HG03135 (cell line): ENCODE measurements at regions not wholly inside any gene's neighbourhood (a gene's known extent, or its start where the extent isn't known, plus 50 kb on each side); places are given as distances from the start of the nearest gene placed in this dataset.

Experiments
- ATAC-seq: cut with Tn5 transposase; IDR thresholded peaks from one replicate; pipeline ENCODE4 v1.9.1; 2021; ENCODE audit warnings: mild to moderate bottlenecking, moderate library complexity; ENCODE audit not compliant: unreplicated experiment

DNA sequence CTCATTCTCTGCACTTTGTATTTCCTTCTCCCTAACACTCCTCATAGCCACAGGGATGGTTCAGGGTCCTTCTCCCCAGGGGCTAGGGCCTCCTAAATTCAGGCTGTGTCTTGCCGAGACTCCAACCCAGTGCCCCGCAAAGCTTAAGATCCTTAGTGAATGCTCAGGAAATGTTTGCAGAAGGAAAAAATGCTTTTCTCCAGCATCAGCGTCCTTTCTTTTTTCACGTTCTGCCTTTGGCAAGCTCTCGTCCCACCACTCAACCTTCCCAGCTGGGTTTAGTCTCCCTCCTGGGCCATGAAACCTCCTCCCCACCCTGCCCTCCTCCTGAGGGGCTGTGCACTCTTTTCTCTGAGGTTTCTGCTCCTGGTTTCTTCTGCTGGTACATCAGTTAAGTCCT lies 503.8 kb upstream of the B3GAT1 start:
- ATAC-seq: no peak

DNA sequence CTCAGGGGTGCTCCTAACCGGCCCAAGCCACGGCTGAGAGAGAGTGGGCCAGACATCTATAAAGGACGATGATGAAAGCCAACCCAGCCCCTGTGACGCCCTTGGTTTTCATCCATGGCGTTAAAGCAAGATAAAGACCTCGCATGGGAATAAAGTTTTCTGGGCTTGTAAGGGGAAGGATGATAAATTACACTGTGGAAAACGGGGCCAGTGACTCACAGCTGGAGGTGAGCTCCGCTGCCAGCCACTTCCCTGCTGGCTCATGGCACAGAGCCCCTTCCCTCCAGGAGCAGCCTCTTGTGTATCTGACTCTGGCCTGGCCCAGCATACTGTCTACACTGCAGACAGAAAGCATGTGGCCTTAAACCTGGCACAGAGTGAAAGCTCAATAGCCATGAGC lies 503.2 kb upstream of the B3GAT1 start:
- ATAC-seq: no peak

DNA sequence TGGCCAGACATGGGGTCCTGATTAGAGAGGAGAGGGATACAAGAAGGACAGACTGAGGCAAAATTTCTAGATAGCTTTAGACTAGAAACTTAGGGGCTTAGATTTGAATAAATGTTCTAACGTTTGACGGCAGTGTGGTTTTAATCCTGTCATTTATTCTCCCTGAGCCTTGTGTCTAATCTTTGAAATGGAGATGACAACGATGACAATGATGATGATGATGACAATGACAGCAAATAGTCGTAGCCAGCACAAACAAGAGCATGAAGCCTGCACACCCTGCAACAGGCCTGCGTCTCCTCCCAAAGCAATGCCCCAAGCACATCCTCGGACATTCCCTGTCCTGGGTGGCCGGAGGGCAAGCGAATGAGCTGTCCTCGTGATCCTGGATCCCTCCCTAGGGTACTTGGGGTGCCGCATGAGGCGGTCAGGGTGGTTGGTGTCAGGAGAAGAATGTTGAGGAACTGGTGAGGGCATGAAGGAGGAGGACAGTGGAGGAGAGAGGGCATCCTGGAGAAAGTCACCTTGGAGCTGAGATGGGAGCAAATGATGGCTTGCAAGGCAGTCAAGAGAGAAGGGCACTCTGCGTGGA lies 502.1 kb upstream of the B3GAT1 start:
- ATAC-seq: no peak

DNA sequence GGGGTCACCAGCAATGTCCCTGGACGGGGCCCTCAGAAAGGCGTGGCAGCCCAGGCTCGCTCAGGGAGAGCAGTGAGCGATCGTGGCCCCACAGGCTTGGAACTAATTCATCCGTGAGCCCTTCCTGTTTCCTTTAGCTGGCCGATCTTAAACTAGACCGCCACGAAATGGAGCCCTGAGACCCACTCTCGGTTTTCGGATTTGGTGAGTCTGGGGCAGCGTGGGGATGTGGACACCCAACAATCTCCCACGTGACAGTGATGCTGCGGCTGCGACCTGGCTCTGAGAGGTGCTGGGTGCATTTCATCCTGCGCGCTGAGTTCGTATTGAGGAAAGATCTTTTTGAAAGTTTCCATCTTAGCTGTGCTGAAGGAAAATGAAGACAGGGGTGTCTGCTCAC lies 501.3 kb upstream of the B3GAT1 start:
- no peak for ATAC-seq

- no peak for ATAC-seq
Observed at GRCh38 chr11:134911514-134912180, 499.6 kb upstream of the B3GAT1 start.

GRCh38 chr11:134908583-134908982 lies 496.5 kb upstream of the B3GAT1 start:
- no peak for ATAC-seq

DNA sequence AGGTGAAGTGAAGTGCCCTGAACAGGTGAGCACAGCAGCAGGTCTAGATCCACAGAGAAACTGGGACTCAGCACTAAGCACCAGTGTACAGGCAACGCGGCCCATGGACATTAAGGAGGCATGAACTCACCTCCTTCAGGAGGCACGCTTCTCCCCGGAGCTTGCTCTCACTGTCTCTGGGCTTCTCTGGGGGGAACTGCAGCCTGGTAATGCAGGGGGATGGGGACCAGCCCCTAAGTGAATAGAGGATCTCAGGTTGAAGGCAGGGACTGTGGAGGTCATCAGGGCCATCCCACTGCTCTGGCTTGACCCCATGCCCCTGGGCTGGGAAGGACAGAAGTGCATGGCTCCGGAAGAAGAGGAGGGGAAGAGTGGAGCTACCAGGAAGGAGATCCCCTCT lies 495.6 kb upstream of the B3GAT1 start:
- ATAC-seq: no peak

DNA sequence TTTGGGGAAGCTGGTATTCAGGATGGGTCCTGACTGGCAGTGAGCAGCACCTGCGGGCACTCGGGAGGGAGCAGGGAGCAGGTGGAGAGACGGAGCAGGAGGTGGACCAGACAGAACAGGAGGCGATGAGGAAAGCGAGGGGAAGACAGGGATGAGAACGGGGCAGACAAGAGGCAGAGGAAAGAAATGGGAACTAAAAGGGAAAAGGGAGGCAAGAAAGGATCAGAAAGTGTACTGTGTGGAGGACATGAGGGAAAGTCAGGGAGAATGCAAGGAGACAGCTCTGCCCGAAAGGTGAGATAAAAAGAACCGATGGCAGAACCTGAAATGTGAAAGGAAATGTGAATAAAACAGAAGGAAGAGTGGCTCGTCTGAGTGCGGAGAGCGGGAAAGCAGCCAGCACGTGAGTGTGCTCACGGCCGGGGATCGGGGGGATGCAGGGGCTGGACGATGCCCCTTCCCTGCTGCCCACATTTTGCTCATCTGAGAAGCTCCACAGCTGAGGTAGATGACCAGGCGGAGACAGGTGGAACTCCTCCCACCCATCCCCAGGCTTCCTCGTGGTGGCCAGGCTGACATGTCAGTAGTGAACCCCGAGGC lies 494.4 kb upstream of the B3GAT1 start:
- no peak for ATAC-seq

- no peak for ATAC-seq
Observed at GRCh38 chr11:134905928-134906327, 493.9 kb upstream of the B3GAT1 start.

DNA sequence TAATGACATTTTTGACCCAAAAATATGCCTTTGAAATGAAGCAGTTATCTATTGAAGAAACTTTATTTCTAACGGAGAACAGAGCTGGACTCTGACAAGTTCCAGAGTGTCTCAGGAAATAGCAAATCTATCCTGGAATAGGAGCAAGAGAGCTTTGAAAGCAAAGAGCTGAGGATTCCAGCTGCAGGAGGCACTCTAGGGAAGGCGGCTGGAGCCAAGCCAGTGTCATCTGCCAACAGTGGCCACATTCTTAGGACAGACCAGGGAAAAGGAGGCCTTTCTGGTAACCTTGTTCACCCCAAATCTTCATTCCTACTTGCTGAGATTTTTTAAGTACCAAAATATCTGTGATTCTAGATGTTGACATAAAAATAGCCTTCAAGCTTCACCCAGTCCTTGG lies 493.5 kb upstream of the B3GAT1 start:
- no peak for ATAC-seq

- ATAC-seq: no peak
Observed at GRCh38 chr11:134904103-134904790, 492.2 kb upstream of the B3GAT1 start.

- no peak for ATAC-seq
Observed at GRCh38 chr11:134901955-134902918, 490.2 kb upstream of the B3GAT1 start.

DNA sequence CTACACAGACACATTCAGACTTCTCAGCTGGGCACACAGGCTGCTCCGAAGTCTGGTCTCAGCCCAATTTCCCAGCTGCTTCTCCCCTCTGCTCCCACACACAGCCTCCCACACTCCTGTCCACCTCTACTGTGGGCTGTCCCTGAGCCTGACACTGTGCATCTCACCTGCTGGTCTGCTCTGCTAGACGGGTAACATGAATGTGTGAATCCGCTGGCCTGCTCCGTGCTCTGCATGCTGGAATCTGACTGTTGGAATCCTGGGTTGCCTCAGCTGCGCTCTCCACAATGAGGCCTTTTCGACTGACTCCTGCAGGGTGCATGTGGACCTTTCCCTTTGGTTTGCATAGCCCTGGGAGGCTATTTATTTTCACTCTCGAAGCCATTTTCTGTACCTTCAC lies 489.5 kb upstream of the B3GAT1 start:
- ATAC-seq: no peak

- ATAC-seq: no peak
Observed at GRCh38 chr11:134893810-134894685, 482.0 kb upstream of the B3GAT1 start.

- ATAC-seq: no peak
Observed at GRCh38 chr11:134890446-134890845, 478.4 kb upstream of the B3GAT1 start.

DNA sequence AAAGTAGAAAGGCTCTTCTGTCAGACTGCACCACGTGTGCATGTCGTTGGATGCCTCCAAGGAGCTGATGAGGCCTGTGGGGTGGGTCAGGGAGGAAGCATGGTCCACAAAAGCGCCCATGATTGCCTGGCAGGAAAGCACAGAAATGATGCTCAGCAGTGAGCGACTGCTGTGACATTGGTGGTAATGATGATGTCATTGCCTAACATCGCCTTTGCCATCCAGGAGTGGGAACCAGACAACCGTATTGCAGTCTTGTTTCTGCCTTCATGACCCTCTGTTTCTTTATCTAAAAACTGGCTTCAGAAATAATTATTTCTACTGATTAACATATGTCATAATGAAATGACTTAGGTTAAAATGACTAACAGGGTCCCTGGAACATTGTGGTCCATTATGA lies 477.8 kb upstream of the B3GAT1 start:
- no peak for ATAC-seq

GRCh38 chr11:134888821-134889220 lies 476.8 kb upstream of the B3GAT1 start:
- ATAC-seq: no peak

- no peak for ATAC-seq
Observed at GRCh38 chr11:134887896-134888295, 475.9 kb upstream of the B3GAT1 start.

GRCh38 chr11:134883484-134883883 lies 471.4 kb upstream of the B3GAT1 start:
- ATAC-seq: no peak
